Karpas-422 (cell line): ENCODE measurements at regions not wholly inside any gene's neighbourhood (a gene's known extent, or its start where the extent isn't known, plus 50 kb on each side); places are given as distances from the start of the nearest gene placed in this dataset.

Experiments
- DNase-seq: peaks from one replicate; pipeline ENCODE4 v3.0.0-alpha.2; 2015
- H2AFZ ChIP-seq: fragments of 200-600 bp; sonication (generic); 2 replicates; pipeline ENCODE4 v1.6.1; 2014; ENCODE audit warnings: antibody characterized with exemption, low read length, mixed read lengths
- H3K27ac ChIP-seq: fragments of 200-600 bp; sonication (generic); 2 replicates; pipeline ENCODE4 v1.5.1; 2014; ENCODE audit warnings: mild to moderate bottlenecking, low read length, moderate library complexity
- H3K27me3 ChIP-seq: fragments of 200-600 bp; sonication (generic); 2 replicates; pipeline ENCODE4 v1.6.1; 2014; ENCODE audit warnings: low read length, mixed read lengths
- H3K36me3 ChIP-seq: fragments of 200-600 bp; sonication (generic); 2 replicates; pipeline ENCODE4 v1.6.1; 2014; ENCODE audit warnings: low read length, mixed read lengths; ENCODE audit not compliant: insufficient read depth
- H3K4me1 ChIP-seq: fragments of 200-600 bp; sonication (generic); 2 replicates; pipeline ENCODE4 v1.6.1; 2014; ENCODE audit warnings: mild to moderate bottlenecking, low read length, mixed read lengths
- H3K4me2 ChIP-seq: fragments of 200-600 bp; sonication (generic); 2 replicates; pipeline ENCODE4 v1.6.1; 2014; ENCODE audit warnings: low read length, low read depth, mild to moderate bottlenecking; ENCODE audit not compliant: poor library complexity, severe bottlenecking
- H3K4me3 ChIP-seq: fragments of 200-600 bp; sonication (generic); 2 replicates; pipeline ENCODE4 v1.5.1; 2014; ENCODE audit warnings: mild to moderate bottlenecking, antibody characterized with exemption, low read length, mixed read lengths
- H3K79me2 ChIP-seq: fragments of 200-600 bp; sonication (generic); 2 replicates; pipeline ENCODE4 v1.6.1; 2014; ENCODE audit warnings: mild to moderate bottlenecking, low read length, mixed read lengths
- H3K9ac ChIP-seq: fragments of 200-600 bp; sonication (generic); 2 replicates; pipeline ENCODE4 v1.6.0; 2014; ENCODE audit warnings: low read length
- H3K9me2 ChIP-seq: fragments of 200-600 bp; sonication (generic), shearing (Covaris generic); replicated peaks from 2 replicates; pipeline ENCODE4 v1.6.0; 2014; ENCODE audit warnings: mild to moderate bottlenecking, low read length, moderate library complexity; ENCODE audit not compliant: insufficient read depth
- H3K9me3 ChIP-seq: fragments of 300-700, 200-600 bp; sonication (generic); 2 replicates; pipeline ENCODE4 v1.6.1; 2014; ENCODE audit warnings: low read length, mixed read lengths
- H4K20me1 ChIP-seq: fragments of 200-600 bp; sonication (generic); 2 replicates; pipeline ENCODE4 v1.6.1; 2014; ENCODE audit warnings: mild to moderate bottlenecking, antibody characterized with exemption, low read length, low read depth; ENCODE audit not compliant: insufficient read depth

DNA sequence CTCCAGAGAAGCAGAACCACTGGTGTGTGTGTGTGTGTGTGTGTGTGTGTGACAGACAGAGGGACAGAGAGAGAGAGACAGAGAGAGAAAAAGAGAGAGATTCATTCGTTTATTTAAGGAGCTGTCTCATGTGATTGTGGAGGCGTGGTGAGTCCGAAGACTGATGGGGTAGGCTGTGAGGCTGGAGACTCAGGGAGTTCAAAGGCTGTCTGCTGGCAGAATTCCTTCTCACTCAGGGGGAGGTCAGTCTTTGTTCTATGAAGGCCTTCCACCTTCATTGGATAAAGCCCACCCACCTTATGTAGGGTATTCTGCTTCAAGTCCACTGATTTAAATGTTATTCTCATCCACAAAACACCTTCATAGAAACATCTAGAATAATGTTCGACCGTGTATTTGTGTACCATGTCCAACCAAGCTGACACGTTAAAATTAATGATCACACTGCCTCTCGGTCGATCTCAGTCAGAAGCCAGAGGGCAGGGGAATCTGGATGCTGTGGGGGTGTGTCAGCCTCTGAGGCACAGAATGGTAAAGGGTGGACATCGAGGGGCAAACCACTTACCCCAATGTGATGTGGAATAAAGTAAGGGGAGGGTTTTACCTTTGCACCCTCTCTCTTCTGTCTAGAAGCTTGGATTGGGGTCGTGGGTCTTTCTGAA is 275.6 kb downstream of the SLC4A3 start:
- no peak overlapping the region for H3K4me3 ChIP-seq
- no peaks in the 10 kb centered on the region for H3K9me2 ChIP-seq
- no peaks in the 10 kb centered on the region for H3K79me2 ChIP-seq
- no peak for DNase-seq
- no peaks in the 10 kb centered on the region for H3K9me3 ChIP-seq
- H3K9ac ChIP-seq = no peak overlapping the region
- H3K36me3 ChIP-seq = no peaks in the 10 kb centered on the region
- H3K27ac ChIP-seq = no peak overlapping the region
- H3K4me1 ChIP-seq = peaks cover 16% of the 10 kb centered on the region
- H3K4me2 ChIP-seq = no peak overlapping the region
- H2AFZ ChIP-seq = no peak overlapping the region
- no peaks in the 10 kb centered on the region for H4K20me1 ChIP-seq
- H3K27me3 ChIP-seq = no peaks in the 10 kb centered on the region

GRCh38 chr2:219905640-219906039 is 278.2 kb downstream of the SLC4A3 start:
- no peaks in the 10 kb centered on the region for H3K9me3 ChIP-seq
- no peak overlapping the region for H3K4me2 ChIP-seq
- H3K4me1 ChIP-seq = peaks cover 10% of the 10 kb centered on the region
- H3K9me2 ChIP-seq = no peaks in the 10 kb centered on the region
- no peaks in the 10 kb centered on the region for H4K20me1 ChIP-seq
- H2AFZ ChIP-seq = no peak overlapping the region
- H3K27ac ChIP-seq = no peak overlapping the region
- H3K79me2 ChIP-seq = no peaks in the 10 kb centered on the region
- DNase-seq = no peak
- H3K36me3 ChIP-seq = no peaks in the 10 kb centered on the region
- H3K9ac ChIP-seq = no peak overlapping the region
- no peak overlapping the region for H3K4me3 ChIP-seq
- no peaks in the 10 kb centered on the region for H3K27me3 ChIP-seq

GRCh38 chr2:219906114-219907010 is 278.9 kb downstream of the SLC4A3 start:
- Histone ChIP-seq H3K9me2 (no peaks in the 10 kb centered on the region), H3K79me2 (no peaks in the 10 kb centered on the region), H3K27me3 (no peaks in the 10 kb centered on the region), H3K9ac (no peak overlapping the region), H3K4me1 (peaks cover 3% of the 10 kb centered on the region), H3K27ac (no peak overlapping the region), H2AFZ (no peak overlapping the region), H3K4me2 (no peak overlapping the region), H4K20me1 (no peaks in the 10 kb centered on the region), H3K9me3 (no peaks in the 10 kb centered on the region), H3K4me3 (no peak overlapping the region), H3K36me3 (no peaks in the 10 kb centered on the region)
- no peak for DNase-seq

- no peak overlapping the region for H3K9ac ChIP-seq
- no peak overlapping the region for H3K27ac ChIP-seq
- no peaks in the 10 kb centered on the region for H3K9me3 ChIP-seq
- H4K20me1 ChIP-seq = no peaks in the 10 kb centered on the region
- H3K4me1 ChIP-seq = no peaks in the 10 kb centered on the region; the same call in 1 of the 2 replicates
- H3K9me2 ChIP-seq = no peaks in the 10 kb centered on the region
- no peaks in the 10 kb centered on the region for H3K36me3 ChIP-seq
- H3K79me2 ChIP-seq = no peaks in the 10 kb centered on the region
- no peaks in the 10 kb centered on the region for H3K27me3 ChIP-seq
- no peak overlapping the region for H3K4me2 ChIP-seq
- H2AFZ ChIP-seq = no peak overlapping the region
- H3K4me3 ChIP-seq = no peak overlapping the region
- DNase-seq = no peak
Observed at GRCh38 chr2:219907011-219907365, 279.6 kb downstream of the SLC4A3 start.

- Histone ChIP-seq H3K36me3 (no peaks in the 10 kb centered on the region), H3K4me2 (no peak overlapping the region), H3K27me3 (no peaks in the 10 kb centered on the region), H2AFZ (no peak overlapping the region), H3K79me2 (no peaks in the 10 kb centered on the region), H3K9ac (no peak overlapping the region), H3K4me3 (no peak overlapping the region), H3K27ac (no peak overlapping the region), H3K4me1 (no peaks in the 10 kb centered on the region; the same call in 1 of the 2 replicates), H3K9me2 (no peaks in the 10 kb centered on the region), H4K20me1 (no peaks in the 10 kb centered on the region), H3K9me3 (no peaks in the 10 kb centered on the region)
- DNase-seq = no peak
Observed at GRCh38 chr2:219908538-219908937, 281.1 kb downstream of the SLC4A3 start.

- H2AFZ ChIP-seq = no peak overlapping the region
- H3K27me3 ChIP-seq = no peaks in the 10 kb centered on the region
- no peaks in the 10 kb centered on the region for H4K20me1 ChIP-seq
- DNase-seq = no peak
- no peak overlapping the region for H3K9ac ChIP-seq
- no peaks in the 10 kb centered on the region; the same call in 1 of the 2 replicates for H3K4me1 ChIP-seq
- no peaks in the 10 kb centered on the region for H3K9me2 ChIP-seq
- H3K9me3 ChIP-seq = no peaks in the 10 kb centered on the region
- no peak overlapping the region for H3K4me2 ChIP-seq
- H3K4me3 ChIP-seq = no peak overlapping the region
- H3K36me3 ChIP-seq = no peaks in the 10 kb centered on the region
- no peak overlapping the region for H3K27ac ChIP-seq
- H3K79me2 ChIP-seq = no peaks in the 10 kb centered on the region
Observed at GRCh38 chr2:219911541-219911940, 284.1 kb downstream of the SLC4A3 start.

DNA sequence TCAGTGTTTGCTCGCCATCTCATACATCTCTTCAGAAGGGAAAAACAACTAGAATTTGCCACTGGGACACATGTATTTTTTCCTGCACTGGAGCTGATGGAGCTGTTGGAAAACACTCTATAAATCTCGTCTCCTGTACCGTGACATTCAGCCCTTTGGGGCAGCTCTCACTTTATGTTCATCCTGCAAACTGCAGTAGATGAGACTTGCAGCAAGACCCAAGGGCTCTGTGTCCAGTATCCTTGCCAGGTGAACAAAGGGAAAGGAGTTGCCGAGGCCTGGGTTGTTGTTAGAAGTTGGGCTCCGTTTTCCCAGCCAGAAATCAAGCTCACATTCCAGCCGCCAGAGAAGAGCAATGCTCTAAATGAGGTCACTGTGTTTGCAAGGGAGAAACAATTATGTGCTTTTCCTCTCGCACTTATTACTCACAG is 285.1 kb downstream of the SLC4A3 start:
- H3K9ac ChIP-seq = no peak overlapping the region
- no peaks in the 10 kb centered on the region for H3K9me2 ChIP-seq
- no peaks in the 10 kb centered on the region for H3K9me3 ChIP-seq
- H4K20me1 ChIP-seq = no peaks in the 10 kb centered on the region
- no peak overlapping the region for H3K27ac ChIP-seq
- no peaks in the 10 kb centered on the region for H3K27me3 ChIP-seq
- no peak overlapping the region for H2AFZ ChIP-seq
- no peak for DNase-seq
- no peak overlapping the region for H3K4me3 ChIP-seq
- no peaks in the 10 kb centered on the region for H3K79me2 ChIP-seq
- no peaks in the 10 kb centered on the region; the same call in 1 of the 2 replicates for H3K4me1 ChIP-seq
- no peaks in the 10 kb centered on the region for H3K36me3 ChIP-seq
- H3K4me2 ChIP-seq = no peak overlapping the region

GRCh38 chr2:219914577-219914976 is 287.1 kb downstream of the SLC4A3 start:
- H4K20me1 ChIP-seq = no peaks in the 10 kb centered on the region
- no peaks in the 10 kb centered on the region for H3K27me3 ChIP-seq
- H3K27ac ChIP-seq = no peak overlapping the region
- no peak for DNase-seq
- H3K9me2 ChIP-seq = no peaks in the 10 kb centered on the region
- H3K79me2 ChIP-seq = no peaks in the 10 kb centered on the region
- H3K9me3 ChIP-seq = no peaks in the 10 kb centered on the region
- no peak overlapping the region for H3K9ac ChIP-seq
- no peak overlapping the region for H2AFZ ChIP-seq
- H3K36me3 ChIP-seq = no peaks in the 10 kb centered on the region
- H3K4me3 ChIP-seq = no peak overlapping the region
- H3K4me2 ChIP-seq = no peak overlapping the region
- no peaks in the 10 kb centered on the region; the same call in 1 of the 2 replicates for H3K4me1 ChIP-seq
